K562 (cell line): ENCODE measurements at regions not wholly inside any gene's neighbourhood (a gene's known extent, or its start where the extent isn't known, plus 50 kb on each side); places are given as distances from the start of the nearest gene placed in this dataset.
A peak's percentile ranks its signal among the peaks of the same experiment; 100 is the strongest.

ENCODE experiments used
- ATAC-seq: fragments of 200-7000 bp; cut with Tn5 transposase; 3 replicates; pipeline ENCODE4 v1.9.1; 2020; ENCODE audit warnings: moderate library complexity
- BruUV-seq: library from RNA; stranded (reverse); fragments of 400-500 nt; replicated peaks from 2 replicates; lab custom pipeline; 2021; lab: Mats Ljungman, UMichigan
- CTCF ChIA-PET: fragments of 300-600 bp; formaldehyde crosslinking; extraction: SDS; loops from one replicate; lab custom pipeline; 2021; ENCODE audit warnings: low intra/inter-chr PET ratio; lab: Yijun Ruan, JAX
- POLR2A ChIA-PET: fragments of 300-600, 350-650 bp; sonication (Branson Sonifier 250); formaldehyde crosslinking; extraction: SDS; loops from one replicate; lab custom pipeline; 2021; ENCODE audit warnings: antibody characterized with exemption, inconsistent platforms; lab: Yijun Ruan, JAX
- DNase-seq, 4 experiments: peaks; one replicate each; pipeline versions ENCODE4 v3.0.0 to v3.0.0-alpha.2; 2011 to 2018; ENCODE audit warnings: low spot score in 3 of 4, mixed read lengths in 3 of 4; ENCODE audit errors: extremely low read depth in 1 of 4
- FAIRE-seq: peaks from 2 replicates; lab custom pipeline; 2011; peaks lifted over from hg19 to GRCh38; lab: Jason Lieb, UNC
- H2AFZ ChIP-seq: 2 replicates; pipeline ENCODE4 v1.6.0; 2011; ENCODE audit warnings: low read depth, low read length, control low read depth, inconsistent platforms
- H3K27ac ChIP-seq: fragments of 200-600 bp; 3 replicates; pipeline ENCODE4 v1.8.0; 2011; ENCODE audit warnings: low read depth, mild to moderate bottlenecking, control low read depth, inconsistent platforms, low read length, moderate library complexity, mixed read lengths; ENCODE audit errors: extremely low read depth
- H3K27me3 ChIP-seq, 2 experiments: fragments of 300-600 bp in 1 of 2; 2 replicates in 1 of 2; 3 replicates in 1 of 2; pipeline versions ENCODE4 v1.6.0 to v1.8.0; 2011; ENCODE audit warnings: inconsistent platforms in 2 of 2, low read length in 2 of 2, mild to moderate bottlenecking in 1 of 2, mixed read lengths in 1 of 2, moderate library complexity in 1 of 2; ENCODE audit not compliant: control insufficient read depth in 2 of 2, insufficient read depth in 2 of 2
- H3K36me3 ChIP-seq: fragments of 300-600 bp; 3 replicates; pipeline ENCODE4 v1.8.0; 2011; ENCODE audit warnings: mild to moderate bottlenecking, low read length, inconsistent platforms; ENCODE audit not compliant: control insufficient read depth, insufficient read depth
- H3K4me1 ChIP-seq, 2 experiments: fragments of 200-600 bp in 1 of 2; replicated peaks in 1 of 2; 2 replicates in 1 of 2; 3 replicates in 1 of 2; pipeline versions ENCODE4 v1.5.1 to v1.8.0; 2011; ENCODE audit warnings: inconsistent platforms in 2 of 2, low read length in 2 of 2, mild to moderate bottlenecking in 1 of 2, mixed read lengths in 1 of 2, moderate library complexity in 1 of 2; ENCODE audit not compliant: control insufficient read depth in 2 of 2, insufficient read depth in 2 of 2
- H3K4me2 ChIP-seq: 2 replicates; pipeline ENCODE4 v1.6.1; 2011; ENCODE audit warnings: low read length, control low read depth, inconsistent platforms, mixed read lengths; ENCODE audit not compliant: insufficient read depth
- H3K4me3 ChIP-seq: fragments of 200-600 bp; sonication (generic), shearing (Covaris generic); 2 replicates; pipeline ENCODE4 v1.5.1; 2016; ENCODE audit warnings: control low read depth, inconsistent platforms
- H3K79me2 ChIP-seq: fragments of 200-600 bp; 3 replicates; pipeline ENCODE4 v1.8.0; 2011; ENCODE audit warnings: low read length, inconsistent platforms; ENCODE audit not compliant: control insufficient read depth, insufficient read depth
- H3K9ac ChIP-seq, 2 experiments: 2 replicates each; pipeline versions ENCODE4 v1.6.0 to v1.6.1; 2011; ENCODE audit warnings: low read depth in 2 of 2, low read length in 2 of 2, control low read depth in 1 of 2, inconsistent platforms in 1 of 2, mild to moderate bottlenecking in 1 of 2, mixed read lengths in 1 of 2; ENCODE audit not compliant: insufficient read depth in 1 of 2
- H3K9me1 ChIP-seq: one replicate; pipeline ENCODE4 v1.6.0; 2011; ENCODE audit warnings: inconsistent platforms, mild to moderate bottlenecking, low read length, moderate library complexity; ENCODE audit not compliant: control insufficient read depth, insufficient read depth
- H3K9me3 ChIP-seq: replicated peaks from 2 replicates; pipeline ENCODE4 v1.5.1; 2011; ENCODE audit warnings: low read depth, low read length, inconsistent platforms; ENCODE audit not compliant: control insufficient read depth, insufficient read depth
- H4K20me1 ChIP-seq: replicated peaks from 2 replicates; pipeline ENCODE4 v1.6.1; 2011; ENCODE audit warnings: low read length, inconsistent platforms, mixed read lengths; ENCODE audit not compliant: control insufficient read depth, insufficient read depth
- ETV5 ChIP-seq: sonication (generic); formaldehyde crosslinking; IDR thresholded peaks from 2 replicates; pipeline ENCODE4 v1.4.0; 2020; ENCODE audit warnings: low read depth, mild to moderate bottlenecking, missing genetic modification reagents
- HMGN3 ChIP-seq: IDR thresholded peaks from 2 replicates; pipeline ENCODE4 v1.6.1; 2011; ENCODE audit warnings: borderline replicate concordance, low read depth, mild to moderate bottlenecking, mixed read lengths, low read length; ENCODE audit not compliant: insufficient read length; ENCODE audit errors: extremely low read depth
- NCOA2 ChIP-seq, 2 experiments: fragments of 450-650 bp; IDR thresholded peaks; 2 replicates each; pipeline ENCODE4 v1.6.1; 2018; ENCODE audit warnings: mild to moderate bottlenecking in 2 of 2, moderate library complexity in 1 of 2; ENCODE audit not compliant: partially characterized antibody in 2 of 2
- RBM25 ChIP-seq: fragments of 200-400 bp; formaldehyde crosslinking; IDR thresholded peaks from 2 replicates; pipeline ENCODE4 v1.6.1; 2018; ENCODE audit warnings: low read length, low read depth, moderate library complexity; ENCODE audit not compliant: severe bottlenecking
- RFX1 ChIP-seq: fragments of 450-650 bp; IDR thresholded peaks from 2 replicates; pipeline ENCODE4 v1.6.1; 2016; ENCODE audit warnings: mild to moderate bottlenecking, moderate library complexity
- ZNF436 ChIP-seq: fragments of 250-450, 450-650 bp; sonication (Bioruptor Pico); formaldehyde crosslinking; IDR thresholded peaks from 2 replicates; pipeline ENCODE4 v1.7.0; 2020; ENCODE audit warnings: mild to moderate bottlenecking
- whole genome bisulfite sequencing: fragments of 100-300 bp; shearing (Covaris generic); methylation state at CpG from one replicate; pipeline ENCODE4 v1.1.6; 2016; ENCODE audit warnings: low coverage, mixed read lengths; ENCODE audit not compliant: insufficient coverage; ENCODE audit errors: missing lambda C conversion rate; 5-methylcytosine and 5-hydroxymethylcytosine counted together
- in situ Hi-C: fragments of 300-500 bp; cut with MboI; formaldehyde crosslinking; loops from 4 replicates; pipeline ENCODE4 v1.15.0; 2018; ENCODE audit warnings: inconsistent platforms, mixed read lengths
- intact Hi-C: fragments of 100-400 bp; cut with micrococcal nuclease; formaldehyde crosslinking; loops from 2 replicates; pipeline ENCODE4 v1.14.2; 2022

- TF ChIP-seq HMGN3: no peak
- TF ChIP-seq ETV5 (CRISPR knock-in tag): no peak
- no peak for TF ChIP-seq RBM25
Measured at GRCh38 chr13:36549126-36549702, 116.9 kb downstream of the CCNA1 start (continued).

- H3K4me2 ChIP-seq: no peak overlapping the region
- no TSS peak for BruUV-seq
- ATAC-seq: no peak
Measured at GRCh38 chr13:36549755-36550154, 117.5 kb downstream of the CCNA1 start.

More at GRCh38 chr13:36549755-36550154, 117.5 kb downstream of the CCNA1 start:
- FAIRE-seq (no peak), DNase-seq (no peak)
- H3K27ac ChIP-seq: no peak overlapping the region
- H2AFZ ChIP-seq: no peak overlapping the region
- H3K79me2 ChIP-seq: no peaks in the 10 kb centered on the region
- H3K36me3 ChIP-seq: no peaks in the 10 kb centered on the region
- in situ Hi-C loops (no loop called here), intact Hi-C loops (no loop called here)
- CTCF ChIA-PET: no interaction called here
- H3K9me1 ChIP-seq: no peaks in the 10 kb centered on the region
- no peaks in the 10 kb centered on the region for H3K4me1 ChIP-seq
- H4K20me1 ChIP-seq: no peaks in the 10 kb centered on the region
- no peaks in the 10 kb centered on the region for H3K9me3 ChIP-seq
- H3K4me3 ChIP-seq: no peak overlapping the region
- no peak overlapping the region for H3K9ac ChIP-seq
- 0% methylated on average over 7 of the region's 7 CpGs for whole genome bisulfite sequencing
- H3K27me3 ChIP-seq: no peaks in the 10 kb centered on the region
- POLR2A ChIA-PET: no interaction called here
- TF ChIP-seq ZNF436 (CRISPR knock-in tag) (no peak), RFX1 (peak; percentile 12; the same call in 1 of the 2 replicates), NCOA2 (IDR thresholded peaks at IDR 0.05; ENCODE audit: partially characterized antibody in 2 of 2) (no peak)
